ENCODE measurements at regions not wholly inside any gene's neighbourhood (a gene's known extent, or its start where the extent isn't known, plus 50 kb on each side); places are given as distances from the start of the nearest gene placed in this dataset.

DNA sequence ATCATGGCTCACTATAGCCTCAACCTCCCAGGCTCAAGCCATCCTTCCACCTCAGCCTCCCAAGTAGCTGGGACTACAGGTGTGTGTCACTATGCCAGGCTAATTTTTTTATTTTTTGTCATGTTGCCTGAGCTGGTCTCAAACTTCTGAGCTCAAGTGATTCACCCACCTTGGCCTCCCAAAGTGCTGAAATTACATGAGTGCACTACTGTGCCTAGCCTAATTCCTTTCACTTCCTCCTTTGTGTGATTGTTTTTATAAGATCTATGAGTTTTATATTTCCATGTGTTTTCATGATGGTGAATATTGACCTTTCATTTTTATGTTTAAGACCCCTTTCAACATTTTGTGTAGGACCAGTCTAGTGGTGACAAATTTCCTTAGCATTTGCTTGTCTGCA is 55.2 kb upstream of the IL12B start:
- no peak for DNase-seq (ENCODE audit: low spot score)
- Histone ChIP-seq H4K20me1 (ENCODE audit: insufficient read depth, poor library complexity, severe bottlenecking) (no peaks in the 10 kb centered on the region), H3K4me2 (no peak overlapping the region), H3K9me3 (ENCODE audit: low read depth) (no peaks in the 10 kb centered on the region), H3K4me3 (no peak overlapping the region), H3K4me1 (ENCODE audit: insufficient read depth) (no peaks in the 10 kb centered on the region), H3K36me3 (replicated peaks; ENCODE audit: insufficient read depth, low read depth) (no peaks in the 10 kb centered on the region), H2AFZ (no peak overlapping the region), H3K27me3 (no peaks in the 10 kb centered on the region), H3K27ac (no peak overlapping the region), H3K79me2 (no peaks in the 10 kb centered on the region), H3K9me2 (replicated peaks; ENCODE audit: insufficient read depth) (no peaks in the 10 kb centered on the region)
- TF ChIP-seq, protein P1, sequence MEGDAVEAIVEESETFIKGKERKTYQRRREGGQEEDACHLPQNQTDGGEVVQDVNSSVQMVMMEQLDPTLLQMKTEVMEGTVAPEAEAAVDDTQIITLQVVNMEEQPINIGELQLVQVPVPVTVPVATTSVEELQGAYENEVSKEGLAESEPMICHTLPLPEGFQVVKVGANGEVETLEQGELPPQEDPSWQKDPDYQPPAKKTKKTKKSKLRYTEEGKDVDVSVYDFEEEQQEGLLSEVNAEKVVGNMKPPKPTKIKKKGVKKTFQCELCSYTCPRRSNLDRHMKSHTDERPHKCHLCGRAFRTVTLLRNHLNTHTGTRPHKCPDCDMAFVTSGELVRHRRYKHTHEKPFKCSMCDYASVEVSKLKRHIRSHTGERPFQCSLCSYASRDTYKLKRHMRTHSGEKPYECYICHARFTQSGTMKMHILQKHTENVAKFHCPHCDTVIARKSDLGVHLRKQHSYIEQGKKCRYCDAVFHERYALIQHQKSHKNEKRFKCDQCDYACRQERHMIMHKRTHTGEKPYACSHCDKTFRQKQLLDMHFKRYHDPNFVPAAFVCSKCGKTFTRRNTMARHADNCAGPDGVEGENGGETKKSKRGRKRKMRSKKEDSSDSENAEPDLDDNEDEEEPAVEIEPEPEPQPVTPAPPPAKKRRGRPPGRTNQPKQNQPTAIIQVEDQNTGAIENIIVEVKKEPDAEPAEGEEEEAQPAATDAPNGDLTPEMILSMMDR (IDR thresholded peaks at IDR 0.05; ENCODE audit: poor library complexity) = no peak
- no peak for TF ChIP-seq EZH2 (IDR thresholded peaks at IDR 0.05; ENCODE audit: borderline replicate concordance)
- TF ChIP-seq EZH2phosphoT487 (IDR thresholded peaks at IDR 0.05; ENCODE audit: low read depth, severe bottlenecking, unreplicated experiment) = no peak

DNA sequence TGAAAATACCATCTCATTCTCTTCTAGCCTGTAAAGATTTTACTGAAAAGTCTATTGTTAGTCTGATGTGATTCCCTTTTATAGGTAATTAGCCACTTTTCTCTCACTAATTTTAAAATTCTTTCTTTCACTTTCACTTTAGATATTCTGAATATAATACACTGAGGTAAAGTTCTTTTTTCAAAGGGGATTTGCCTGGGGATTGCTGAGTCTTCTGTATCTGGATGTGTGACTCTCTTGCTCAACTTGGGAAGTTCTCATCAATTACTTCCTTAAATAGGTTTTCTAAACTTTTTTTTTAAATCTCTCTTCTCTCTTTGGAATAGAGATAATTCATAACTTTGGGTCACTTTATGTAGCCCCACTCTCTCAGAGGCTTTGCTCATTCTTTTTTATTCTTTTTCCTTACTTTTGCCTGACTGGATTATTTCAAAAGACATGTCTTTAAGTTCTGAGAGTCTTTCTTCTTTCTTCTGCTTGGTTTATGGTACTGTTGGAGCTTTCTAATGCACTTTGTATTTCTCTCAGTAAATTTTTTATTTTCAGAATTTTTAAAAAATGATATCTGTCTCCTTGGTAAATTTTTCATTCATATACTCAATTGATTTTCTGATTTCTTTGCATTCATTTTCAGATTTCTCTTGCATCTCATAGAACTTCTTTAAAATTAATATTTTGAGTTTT is 55.9 kb upstream of the IL12B start:
- Histone ChIP-seq H3K9me3 (ENCODE audit: low read depth) (no peaks in the 10 kb centered on the region), H3K36me3 (replicated peaks; ENCODE audit: insufficient read depth, low read depth) (no peaks in the 10 kb centered on the region), H3K27me3 (no peaks in the 10 kb centered on the region), H3K4me2 (no peak overlapping the region), H3K27ac (no peak overlapping the region), H3K79me2 (no peaks in the 10 kb centered on the region), H3K4me3 (no peak overlapping the region), H2AFZ (no peak overlapping the region), H4K20me1 (ENCODE audit: insufficient read depth, poor library complexity, severe bottlenecking) (no peaks in the 10 kb centered on the region), H3K9me2 (replicated peaks; ENCODE audit: insufficient read depth) (no peaks in the 10 kb centered on the region), H3K4me1 (ENCODE audit: insufficient read depth) (no peaks in the 10 kb centered on the region)
- TF ChIP-seq EZH2 (IDR thresholded peaks at IDR 0.05; ENCODE audit: borderline replicate concordance) = no peak
- TF ChIP-seq, protein P1 (IDR thresholded peaks at IDR 0.05; ENCODE audit: poor library complexity) = no peak
- TF ChIP-seq EZH2phosphoT487 (IDR thresholded peaks at IDR 0.05; ENCODE audit: low read depth, severe bottlenecking, unreplicated experiment) = no peak
- DNase-seq (ENCODE audit: low spot score) = no peak

DNA sequence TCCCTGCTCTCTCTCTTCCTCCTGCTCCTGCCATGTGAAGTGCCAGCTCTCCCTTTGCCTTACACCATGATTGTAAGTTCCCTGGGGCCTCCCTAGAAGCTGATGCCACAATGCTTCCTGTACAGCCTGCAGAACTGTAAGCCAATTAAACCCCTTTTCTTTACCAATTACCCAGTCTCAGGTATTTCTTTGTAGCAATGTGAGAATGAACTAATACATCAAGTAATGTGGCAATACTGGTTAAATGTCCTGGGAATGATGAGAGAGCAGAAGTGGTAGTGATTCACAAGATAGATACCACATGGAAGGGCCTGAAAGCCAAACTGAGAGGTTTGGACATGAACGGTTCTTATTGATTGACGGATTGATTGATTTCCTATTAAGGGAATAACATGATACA is 62.6 kb upstream of the IL12B start:
- no peak for DNase-seq (ENCODE audit: low spot score)
- no peaks in the 10 kb centered on the region for H3K79me2 ChIP-seq
- no peaks in the 10 kb centered on the region for H4K20me1 ChIP-seq (ENCODE audit: insufficient read depth, poor library complexity, severe bottlenecking)
- H3K36me3 ChIP-seq (replicated peaks; ENCODE audit: insufficient read depth, low read depth) = no peaks in the 10 kb centered on the region
- no peak overlapping the region for H3K27ac ChIP-seq
- no peaks in the 10 kb centered on the region for H3K9me2 ChIP-seq (replicated peaks; ENCODE audit: insufficient read depth)
- 93% methylated on average over 2 of the region's 2 CpGs for WGBS (ENCODE audit: low lambda C conversion rate, missing lambda C conversion rate)
- H3K4me3 ChIP-seq = no peak overlapping the region
- H3K27me3 ChIP-seq = no peaks in the 10 kb centered on the region
- no peaks in the 10 kb centered on the region for H3K9me3 ChIP-seq (ENCODE audit: low read depth)
- H3K4me2 ChIP-seq = no peak overlapping the region
- no peak overlapping the region for H2AFZ ChIP-seq
- no peaks in the 10 kb centered on the region for H3K4me1 ChIP-seq (ENCODE audit: insufficient read depth)
- no peak for TF ChIP-seq EZH2 (IDR thresholded peaks at IDR 0.05; ENCODE audit: borderline replicate concordance)
- no peak for TF ChIP-seq EZH2phosphoT487 (IDR thresholded peaks at IDR 0.05; ENCODE audit: low read depth, severe bottlenecking, unreplicated experiment)
- TF ChIP-seq, protein P1 (IDR thresholded peaks at IDR 0.05; ENCODE audit: poor library complexity) = no peak

DNA sequence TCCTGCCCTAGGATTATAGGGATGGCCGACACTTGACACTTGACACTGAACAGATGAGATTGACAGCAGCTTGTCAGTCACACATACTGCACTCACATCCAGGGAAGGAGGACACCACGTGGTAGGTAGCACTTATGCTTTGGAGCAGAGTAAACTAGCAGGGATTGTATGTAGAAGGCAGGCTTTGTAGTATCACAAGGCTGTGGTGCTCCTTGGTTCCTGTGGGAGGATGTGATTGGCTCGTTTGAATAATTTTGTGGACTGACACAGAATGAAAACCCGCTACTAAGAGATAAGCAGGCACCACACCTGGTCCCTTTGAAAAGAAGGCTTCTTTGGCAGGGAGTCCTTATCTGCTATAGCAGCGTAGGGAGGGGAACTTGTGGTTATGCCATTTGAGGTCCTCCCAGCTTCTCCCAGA is 63.6 kb upstream of the IL12B start:
- no peak overlapping the region for H2AFZ ChIP-seq
- no peaks in the 10 kb centered on the region for H3K36me3 ChIP-seq (replicated peaks; ENCODE audit: insufficient read depth, low read depth)
- no peaks in the 10 kb centered on the region for H4K20me1 ChIP-seq (ENCODE audit: insufficient read depth, poor library complexity, severe bottlenecking)
- no peaks in the 10 kb centered on the region for H3K9me2 ChIP-seq (replicated peaks; ENCODE audit: insufficient read depth)
- no peaks in the 10 kb centered on the region for H3K4me1 ChIP-seq (ENCODE audit: insufficient read depth)
- no peak overlapping the region for H3K27ac ChIP-seq
- no peak overlapping the region for H3K4me2 ChIP-seq
- no peak overlapping the region for H3K4me3 ChIP-seq
- no peaks in the 10 kb centered on the region for H3K79me2 ChIP-seq
- no peaks in the 10 kb centered on the region for H3K9me3 ChIP-seq (ENCODE audit: low read depth)
- H3K27me3 ChIP-seq = no peaks in the 10 kb centered on the region
- WGBS (ENCODE audit: low lambda C conversion rate, missing lambda C conversion rate) = 51% methylated on average over 5 of the region's 5 CpGs
- DNase-seq (ENCODE audit: low spot score) = no peak
- no peak for TF ChIP-seq EZH2 (IDR thresholded peaks at IDR 0.05; ENCODE audit: borderline replicate concordance)
- TF ChIP-seq, protein P1 (IDR thresholded peaks at IDR 0.05; ENCODE audit: poor library complexity) = no peak
- TF ChIP-seq EZH2phosphoT487 (IDR thresholded peaks at IDR 0.05; ENCODE audit: low read depth, severe bottlenecking, unreplicated experiment) = no peak

Measured in hepatocyte (in vitro differentiated cells).